Panc1 (cell line): ENCODE measurements at regions not wholly inside any gene's neighbourhood (a gene's known extent, or its start where the extent isn't known, plus 50 kb on each side); places are given as distances from the start of the nearest gene placed in this dataset.

Experiments used
- POLR2AphosphoS5 ChIP-seq: IDR thresholded peaks from 2 replicates; pipeline ENCODE4 v1.6.1; 2012; ENCODE audit warnings: mild to moderate bottlenecking, low read depth, low read length, moderate library complexity
- TCF7L2 ChIP-seq: IDR thresholded peaks from 2 replicates; pipeline ENCODE4 v1.6.1; 2011; ENCODE audit warnings: mild to moderate bottlenecking, low read depth, low read length, inconsistent platforms
- TF ChIP-seq, protein P1 (sequence below): fragments of 450-650 bp; IDR thresholded peaks from 2 replicates; pipeline ENCODE4 v1.5.1; 2017; ENCODE audit warnings: mild to moderate bottlenecking
- TF ChIP-seq, protein P2 (sequence below), 2 experiments: IDR thresholded peaks; 2 replicates each; pipeline ENCODE4 v1.6.1; 2011 to 2012; ENCODE audit warnings: low read depth in 2 of 2, control low read depth in 1 of 2, low read length in 1 of 2, mild to moderate bottlenecking in 1 of 2, moderate library complexity in 1 of 2; ENCODE audit not compliant: insufficient read depth in 1 of 2

DNA sequence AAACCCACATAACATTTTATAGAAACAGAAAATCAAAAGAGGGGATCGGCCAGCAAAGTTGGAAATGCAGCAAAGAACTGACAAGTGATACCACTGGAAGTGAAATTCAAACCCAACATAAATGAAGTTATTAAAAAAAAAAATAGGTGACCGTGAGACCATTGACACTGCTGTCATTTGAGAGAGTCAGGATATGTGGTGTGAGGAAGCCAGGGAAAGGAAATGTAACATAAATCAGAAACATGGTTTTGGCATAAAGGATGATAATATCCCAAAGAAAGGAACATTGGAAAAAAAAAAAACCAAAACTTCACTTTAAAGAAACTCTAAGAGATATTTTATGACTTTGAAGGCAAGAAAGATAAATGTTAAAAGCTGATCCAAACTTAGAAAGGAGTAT is 312.4 kb upstream of the PIK3R1 start:
- TF ChIP-seq, protein P1, sequence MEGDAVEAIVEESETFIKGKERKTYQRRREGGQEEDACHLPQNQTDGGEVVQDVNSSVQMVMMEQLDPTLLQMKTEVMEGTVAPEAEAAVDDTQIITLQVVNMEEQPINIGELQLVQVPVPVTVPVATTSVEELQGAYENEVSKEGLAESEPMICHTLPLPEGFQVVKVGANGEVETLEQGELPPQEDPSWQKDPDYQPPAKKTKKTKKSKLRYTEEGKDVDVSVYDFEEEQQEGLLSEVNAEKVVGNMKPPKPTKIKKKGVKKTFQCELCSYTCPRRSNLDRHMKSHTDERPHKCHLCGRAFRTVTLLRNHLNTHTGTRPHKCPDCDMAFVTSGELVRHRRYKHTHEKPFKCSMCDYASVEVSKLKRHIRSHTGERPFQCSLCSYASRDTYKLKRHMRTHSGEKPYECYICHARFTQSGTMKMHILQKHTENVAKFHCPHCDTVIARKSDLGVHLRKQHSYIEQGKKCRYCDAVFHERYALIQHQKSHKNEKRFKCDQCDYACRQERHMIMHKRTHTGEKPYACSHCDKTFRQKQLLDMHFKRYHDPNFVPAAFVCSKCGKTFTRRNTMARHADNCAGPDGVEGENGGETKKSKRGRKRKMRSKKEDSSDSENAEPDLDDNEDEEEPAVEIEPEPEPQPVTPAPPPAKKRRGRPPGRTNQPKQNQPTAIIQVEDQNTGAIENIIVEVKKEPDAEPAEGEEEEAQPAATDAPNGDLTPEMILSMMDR: no peak
- TF ChIP-seq POLR2AphosphoS5 (no peak), TCF7L2 (no peak)
- TF ChIP-seq, protein P2, sequence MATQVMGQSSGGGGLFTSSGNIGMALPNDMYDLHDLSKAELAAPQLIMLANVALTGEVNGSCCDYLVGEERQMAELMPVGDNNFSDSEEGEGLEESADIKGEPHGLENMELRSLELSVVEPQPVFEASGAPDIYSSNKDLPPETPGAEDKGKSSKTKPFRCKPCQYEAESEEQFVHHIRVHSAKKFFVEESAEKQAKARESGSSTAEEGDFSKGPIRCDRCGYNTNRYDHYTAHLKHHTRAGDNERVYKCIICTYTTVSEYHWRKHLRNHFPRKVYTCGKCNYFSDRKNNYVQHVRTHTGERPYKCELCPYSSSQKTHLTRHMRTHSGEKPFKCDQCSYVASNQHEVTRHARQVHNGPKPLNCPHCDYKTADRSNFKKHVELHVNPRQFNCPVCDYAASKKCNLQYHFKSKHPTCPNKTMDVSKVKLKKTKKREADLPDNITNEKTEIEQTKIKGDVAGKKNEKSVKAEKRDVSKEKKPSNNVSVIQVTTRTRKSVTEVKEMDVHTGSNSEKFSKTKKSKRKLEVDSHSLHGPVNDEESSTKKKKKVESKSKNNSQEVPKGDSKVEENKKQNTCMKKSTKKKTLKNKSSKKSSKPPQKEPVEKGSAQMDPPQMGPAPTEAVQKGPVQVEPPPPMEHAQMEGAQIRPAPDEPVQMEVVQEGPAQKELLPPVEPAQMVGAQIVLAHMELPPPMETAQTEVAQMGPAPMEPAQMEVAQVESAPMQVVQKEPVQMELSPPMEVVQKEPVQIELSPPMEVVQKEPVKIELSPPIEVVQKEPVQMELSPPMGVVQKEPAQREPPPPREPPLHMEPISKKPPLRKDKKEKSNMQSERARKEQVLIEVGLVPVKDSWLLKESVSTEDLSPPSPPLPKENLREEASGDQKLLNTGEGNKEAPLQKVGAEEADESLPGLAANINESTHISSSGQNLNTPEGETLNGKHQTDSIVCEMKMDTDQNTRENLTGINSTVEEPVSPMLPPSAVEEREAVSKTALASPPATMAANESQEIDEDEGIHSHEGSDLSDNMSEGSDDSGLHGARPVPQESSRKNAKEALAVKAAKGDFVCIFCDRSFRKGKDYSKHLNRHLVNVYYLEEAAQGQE (IDR thresholded peaks at IDR 0.05; ENCODE audit: insufficient read depth in 1 of 2, low read depth in 2 of 2, low read length in 1 of 2): no peak
